HK-2 (cell line): ENCODE measurements at regions not wholly inside any gene's neighbourhood (a gene's known extent, or its start where the extent isn't known, plus 50 kb on each side); places are given as distances from the start of the nearest gene placed in this dataset.
"Not testable (repeated sequence)": the region's sequence is repeated elsewhere in the genome, so short reads cannot be mapped to it uniquely, and the experiment has no call there.

Source experiments
- DNase-seq: peaks from one replicate; pipeline ENCODE4 v3.0.0-alpha.2; 2018; ENCODE audit not compliant: unreplicated experiment

GRCh38 chr10:3659203-3659917, 125.6 kb downstream of the KLF6 start:
- no peak for DNase-seq

DNA sequence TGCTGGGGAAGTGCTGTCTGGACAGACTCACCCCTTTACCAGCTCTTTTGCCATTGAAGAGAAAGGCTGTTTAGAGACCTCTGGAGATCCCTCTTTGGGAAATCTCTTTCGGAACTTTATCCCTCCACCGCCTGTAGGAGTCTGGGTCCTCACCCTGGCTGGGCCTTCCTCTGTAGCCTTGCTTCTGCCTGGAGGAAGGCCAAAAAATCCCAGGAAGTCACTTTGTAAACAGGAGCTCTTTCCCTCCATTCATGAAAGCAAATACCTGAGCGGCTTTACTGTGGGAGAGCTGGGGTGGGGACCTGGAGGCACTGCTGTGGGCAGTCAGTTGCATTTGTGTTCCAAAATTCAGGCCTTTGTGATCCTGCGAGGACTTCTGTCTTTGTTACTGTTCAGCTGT, 126.2 kb downstream of the KLF6 start:
- DNase-seq = no peak

DNA sequence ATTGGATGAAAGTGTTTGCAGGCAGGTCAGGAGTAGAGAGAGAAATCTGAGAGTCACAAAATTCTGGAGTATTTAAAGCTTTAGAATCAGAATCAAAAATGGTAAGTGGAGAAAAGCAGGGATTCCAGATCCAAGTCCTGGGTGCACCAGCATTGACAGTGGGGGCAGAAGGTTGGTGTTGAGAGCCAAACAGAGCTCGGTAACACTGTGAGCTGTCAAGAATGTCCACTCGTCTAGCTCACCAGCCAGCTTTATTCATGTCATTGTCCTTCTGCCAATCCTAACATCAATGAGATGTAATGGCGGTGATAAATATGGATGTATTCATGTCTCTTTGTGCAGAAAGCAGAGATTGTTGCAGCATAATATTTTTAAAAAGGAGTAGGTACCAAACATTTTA, 128.8 kb downstream of the KLF6 start:
- DNase-seq = no peak

DNA sequence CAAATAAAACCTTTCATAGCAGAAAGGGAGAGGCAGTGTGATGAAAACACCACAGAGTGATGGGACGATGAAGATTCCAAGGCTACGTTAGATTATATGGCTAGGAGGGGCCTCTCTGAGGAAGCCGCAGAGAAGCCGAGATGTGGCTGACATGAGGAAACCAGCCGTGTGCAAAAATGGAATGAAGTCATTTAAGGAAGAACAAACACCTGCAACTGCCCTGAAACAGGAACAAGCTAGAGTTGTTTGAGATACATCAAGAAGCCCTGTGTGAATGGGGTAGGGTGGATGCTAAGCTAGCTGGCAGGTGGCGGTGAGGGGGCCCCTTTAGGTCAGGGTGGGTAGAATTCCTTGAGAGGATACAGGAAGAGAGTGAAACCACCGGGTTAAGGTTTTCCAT, 129.5 kb downstream of the KLF6 start:
- no peak for DNase-seq

- no peak for DNase-seq
Observed at GRCh38 chr10:3654980-3655379, 130.0 kb downstream of the KLF6 start.

- DNase-seq = no peak
Observed at GRCh38 chr10:3654496-3654895, 130.5 kb downstream of the KLF6 start.

DNA sequence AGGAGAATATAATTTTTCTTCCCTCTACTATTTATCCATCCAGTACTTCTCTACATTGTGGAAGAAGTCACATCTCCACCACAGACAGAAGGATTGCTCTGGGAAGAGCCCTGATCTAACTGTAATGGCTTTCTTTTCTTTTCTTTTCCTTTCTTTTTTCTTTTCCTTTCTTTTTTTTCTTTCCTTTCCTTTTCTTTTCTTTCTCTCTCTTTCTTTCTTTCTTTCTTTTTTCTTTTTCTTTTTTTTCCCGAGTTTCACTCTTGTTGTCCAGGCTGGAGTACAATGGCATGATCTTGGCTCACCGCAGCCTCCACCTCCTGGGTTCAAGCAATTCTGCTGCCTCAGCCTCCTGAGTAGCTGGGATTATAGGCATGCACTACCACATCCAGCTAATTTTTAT, 131.7 kb downstream of the KLF6 start:
- DNase-seq = not testable (repeated sequence)

- DNase-seq = no peak
Observed at GRCh38 chr10:3652886-3653285, 132.1 kb downstream of the KLF6 start.

DNA sequence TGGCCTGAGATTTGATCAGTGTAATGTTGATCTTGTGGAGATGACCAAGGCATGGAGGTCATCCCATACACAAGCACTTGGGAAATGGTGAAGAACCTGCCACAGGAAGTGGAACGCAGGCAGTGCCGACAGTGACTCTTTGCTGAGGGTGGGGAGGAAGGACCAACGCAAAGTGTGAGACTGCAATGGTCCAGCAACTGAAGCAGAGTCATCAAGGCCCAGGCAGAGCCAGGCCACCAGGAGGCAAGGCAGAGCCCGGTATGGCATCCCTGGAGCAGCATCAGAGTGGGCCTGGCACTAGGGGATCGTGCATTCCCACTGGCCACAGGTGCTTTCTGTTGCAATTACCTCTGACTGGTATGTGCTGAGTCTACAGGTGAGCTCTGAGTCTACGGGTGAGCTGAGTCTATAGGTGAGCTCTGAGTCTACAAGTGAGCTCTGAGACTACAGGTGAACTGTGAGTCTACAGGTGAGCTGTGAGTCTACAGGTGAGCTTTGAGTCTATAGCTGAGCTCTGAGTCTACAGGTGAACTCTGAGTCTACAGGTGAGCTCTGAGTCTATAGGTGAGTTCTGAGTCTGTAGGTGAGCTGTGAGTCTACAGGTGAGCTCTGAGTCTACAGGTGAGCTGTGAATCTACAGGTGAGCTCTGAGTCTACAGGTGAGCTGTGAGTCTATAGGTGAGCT, 132.9 kb downstream of the KLF6 start:
- no peak for DNase-seq

DNA sequence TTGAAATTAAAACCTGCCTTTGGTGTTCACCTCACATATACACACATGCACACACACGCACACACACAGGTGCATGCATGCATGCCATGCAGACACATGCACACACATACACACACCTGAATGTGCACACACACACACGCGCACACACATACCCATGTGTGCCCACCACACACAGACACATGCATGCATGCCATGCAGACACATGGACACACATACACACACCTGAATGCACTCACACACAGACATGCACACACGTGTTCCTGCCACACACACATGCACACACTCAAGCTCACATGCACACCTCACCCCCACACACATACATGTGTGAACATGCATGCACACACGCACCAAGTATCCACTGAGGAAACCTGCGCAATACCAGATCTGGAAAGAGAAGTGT, 136.4 kb downstream of the KLF6 start:
- DNase-seq = no peak

GRCh38 chr10:3648170-3648569, 136.8 kb downstream of the KLF6 start:
- no peak for DNase-seq

DNA sequence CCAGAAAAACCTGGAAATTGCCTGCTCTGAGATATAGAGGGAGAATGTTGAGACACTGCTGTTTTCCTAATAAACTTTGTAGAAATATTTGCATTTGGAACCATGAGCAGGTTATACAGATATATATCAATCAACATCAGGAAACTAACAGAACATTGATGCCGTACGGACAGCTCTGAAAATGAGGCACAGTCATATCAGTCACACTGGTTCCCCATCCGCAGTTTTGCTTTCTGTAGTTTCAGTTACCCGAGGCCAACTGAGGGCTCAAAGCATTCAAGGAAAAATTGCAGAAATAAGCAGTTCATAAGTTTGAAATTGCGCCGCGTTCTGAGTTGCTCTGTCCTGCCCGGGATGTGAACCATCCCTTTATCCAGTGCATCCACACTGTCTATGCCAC, 137.9 kb downstream of the KLF6 start:
- DNase-seq = no peak

DNA sequence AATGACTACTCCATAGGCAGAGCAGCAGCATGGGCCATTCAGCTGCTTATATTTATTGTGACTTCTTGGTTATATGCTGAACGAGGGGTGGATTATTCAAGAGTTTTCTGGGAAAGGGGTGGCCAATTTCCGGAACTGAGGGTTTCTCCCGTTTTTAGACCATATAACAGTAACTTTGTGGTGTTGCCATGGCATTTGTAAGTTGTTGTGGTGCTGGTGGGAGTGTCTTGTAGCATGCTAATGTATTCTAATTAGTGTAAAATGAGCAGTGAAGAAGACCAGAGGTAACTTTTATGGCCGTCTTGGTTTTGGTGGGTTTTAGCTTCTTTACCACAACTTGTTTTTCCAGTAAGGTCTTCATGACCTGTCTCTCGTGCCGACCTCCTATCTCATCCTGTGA, 139.6 kb downstream of the KLF6 start:
- no peak for DNase-seq

- DNase-seq = no peak
Observed at GRCh38 chr10:3640816-3641215, 144.2 kb downstream of the KLF6 start.

GRCh38 chr10:3639546-3639945, 145.5 kb downstream of the KLF6 start:
- DNase-seq = no peak

- no peak for DNase-seq
Observed at GRCh38 chr10:3636356-3637181, 148.4 kb downstream of the KLF6 start.

DNA sequence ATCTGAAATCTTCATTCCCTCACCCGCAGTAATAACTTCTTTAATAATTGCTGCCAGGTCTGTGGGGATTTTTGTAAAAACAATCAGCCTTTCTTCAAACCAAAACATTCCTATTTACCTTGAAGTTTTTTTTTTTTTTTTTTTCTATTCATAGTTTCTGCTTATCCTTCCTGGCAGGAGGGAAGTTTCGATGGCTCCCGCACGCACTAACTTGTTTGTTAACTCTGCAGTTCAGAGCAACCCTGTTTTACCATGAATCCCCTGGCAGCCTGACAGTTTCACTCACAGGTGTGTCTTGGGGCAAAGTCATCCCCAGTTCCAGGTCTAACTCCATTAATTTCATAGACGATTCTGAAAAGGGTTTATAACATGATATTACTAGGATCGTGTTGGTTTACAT, 149.3 kb downstream of the KLF6 start:
- DNase-seq = no peak

DNA sequence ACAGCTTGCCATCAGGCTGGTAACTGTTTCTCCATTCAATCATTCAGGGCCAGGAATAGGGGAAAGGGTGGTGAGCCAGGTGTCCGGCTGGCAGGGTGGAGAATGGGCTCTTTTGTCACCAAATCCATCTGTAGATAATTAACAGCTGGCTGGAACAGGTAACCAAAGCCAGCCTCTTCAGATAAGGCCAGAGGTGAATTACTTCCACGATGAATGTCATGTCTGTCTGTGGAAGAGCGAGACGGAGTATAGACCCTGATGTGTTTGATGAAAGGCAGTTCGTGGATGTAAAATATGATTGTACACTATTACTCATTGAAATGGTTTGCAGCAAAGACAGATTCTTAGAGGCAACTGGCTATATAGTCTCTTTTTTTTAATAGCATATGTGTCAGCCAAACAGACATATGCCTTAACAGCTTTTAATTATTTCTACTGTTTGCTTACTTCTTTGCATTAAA, 149.8 kb downstream of the KLF6 start:
- no peak for DNase-seq

DNA sequence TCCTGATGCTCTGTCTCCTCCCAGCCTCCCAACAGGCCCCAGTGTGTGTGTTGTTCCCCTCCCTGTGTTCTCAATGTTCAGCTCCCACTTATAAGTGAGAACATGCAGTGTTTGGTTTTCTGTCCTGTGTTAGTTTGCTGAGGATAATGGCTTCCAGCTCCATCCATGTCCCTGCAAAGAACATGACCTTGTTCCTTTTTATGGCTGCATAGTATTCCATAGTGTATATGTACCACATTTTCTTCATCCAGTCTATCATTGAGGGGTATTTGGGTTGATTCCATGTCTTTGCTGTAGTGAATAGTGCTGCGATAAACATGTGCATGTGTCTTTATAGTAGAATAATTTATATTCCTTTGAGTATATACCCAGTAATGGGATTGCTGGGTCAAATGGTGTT, 150.4 kb downstream of the KLF6 start:
- not testable (repeated sequence) for DNase-seq

- no peak for DNase-seq
Observed at GRCh38 chr10:3631701-3632330, 153.2 kb downstream of the KLF6 start.

- no peak for DNase-seq
Observed at GRCh38 chr10:3631291-3631690, 153.7 kb downstream of the KLF6 start.
